HUDEP-2 (cell line): ENCODE measurements at regions not wholly inside any gene's neighbourhood (a gene's known extent, or its start where the extent isn't known, plus 50 kb on each side); places are given as distances from the start of the nearest gene placed in this dataset.
"Not testable (repeated sequence)": the region's sequence is repeated elsewhere in the genome, so short reads cannot be mapped to it uniquely, and the experiment has no call there.

Experiments used
- DNase-seq, 76 experiments: peaks; one replicate each; lab custom pipeline; 2025; ENCODE audit not compliant: unreplicated experiment in 76 of 76; lab: John Stamatoyannopoulos, UW

DNA sequence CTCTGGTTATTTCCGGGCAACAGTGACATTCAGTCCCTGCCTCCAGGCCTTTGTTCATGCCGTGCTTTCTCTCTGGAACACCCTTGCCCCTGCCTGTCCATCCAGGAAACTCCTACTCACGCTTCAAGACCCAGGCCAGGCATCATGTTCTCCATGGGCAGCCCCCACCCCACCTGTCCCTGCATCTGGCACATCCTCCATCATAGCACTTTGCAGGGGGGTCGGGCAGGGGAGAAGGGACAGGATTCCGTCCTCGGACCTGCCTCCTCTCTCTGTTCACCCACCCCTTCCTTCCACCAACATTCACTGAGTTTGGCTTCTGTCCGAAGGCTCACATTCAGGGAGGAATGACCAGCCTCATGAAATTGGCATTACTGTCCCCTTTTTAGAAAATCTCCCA is 206.1 kb downstream of the MATN1 start:
- not testable (repeated sequence) for DNase-seq

- DNase-seq = no peak
These were observed 206.9 kb downstream of the MATN1 start for GRCh38 chr1:30516485-30516858.

DNA sequence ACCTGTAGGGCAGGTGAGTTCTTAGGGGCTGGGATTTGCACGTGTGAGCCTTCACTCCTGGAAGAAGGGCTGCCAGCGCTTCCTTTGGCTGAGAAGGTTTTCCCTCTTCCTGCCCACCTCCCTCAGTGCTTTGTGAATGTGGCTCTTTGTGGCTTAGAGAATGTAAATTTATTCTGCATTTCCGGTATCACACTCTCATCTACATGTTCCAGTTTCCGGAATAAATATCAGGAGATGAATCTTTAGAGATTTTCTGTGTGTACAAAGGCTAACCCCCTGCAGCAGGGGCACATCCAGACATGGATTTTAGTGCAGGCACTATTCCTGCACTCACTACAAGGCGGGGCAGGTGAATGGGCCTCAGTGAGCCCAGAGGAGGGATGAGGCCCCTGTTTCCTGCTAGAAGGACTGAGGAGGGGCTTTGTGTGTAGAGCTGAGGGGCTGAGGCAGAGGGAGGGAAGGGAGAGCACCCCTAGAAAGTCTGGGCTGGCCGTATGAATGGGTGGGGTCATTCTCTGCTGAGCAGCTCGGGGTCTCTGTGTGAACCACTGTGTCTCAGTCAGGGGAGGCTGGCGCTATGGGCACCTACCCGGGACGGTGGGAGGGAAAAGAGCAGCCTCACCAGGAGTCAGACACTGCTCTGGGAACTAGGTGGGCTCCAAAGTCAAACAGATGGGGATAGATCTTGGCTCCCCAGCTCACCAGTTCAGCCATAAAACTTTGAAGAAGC is 207.5 kb downstream of the MATN1 start:
- no peak for DNase-seq

DNA sequence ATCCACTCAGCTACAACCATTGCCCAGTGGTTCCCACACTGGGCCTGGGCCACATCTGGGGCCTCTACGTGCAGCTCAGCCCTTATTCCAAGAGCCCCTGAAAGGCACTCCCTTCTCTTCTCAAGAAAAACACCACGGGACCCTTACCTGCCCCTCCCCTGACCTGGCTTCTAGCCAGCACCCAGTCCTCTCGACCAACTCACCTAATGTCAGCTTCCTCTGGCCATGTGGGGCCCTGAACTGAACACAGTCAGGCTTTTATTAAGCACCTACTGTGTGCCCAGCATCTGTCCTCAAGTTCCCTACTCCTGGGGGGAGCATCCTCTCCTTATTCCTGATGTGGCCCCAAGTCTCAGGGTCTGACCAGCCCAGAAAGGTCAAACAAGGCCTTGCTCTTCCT is 208.4 kb downstream of the MATN1 start:
- DNase-seq = no peak

- DNase-seq = no peak
These were observed 209.2 kb downstream of the MATN1 start for GRCh38 chr1:30514137-30514654.

GRCh38 chr1:30513396-30514136 is 209.8 kb downstream of the MATN1 start:
- DNase-seq = no peak

DNA sequence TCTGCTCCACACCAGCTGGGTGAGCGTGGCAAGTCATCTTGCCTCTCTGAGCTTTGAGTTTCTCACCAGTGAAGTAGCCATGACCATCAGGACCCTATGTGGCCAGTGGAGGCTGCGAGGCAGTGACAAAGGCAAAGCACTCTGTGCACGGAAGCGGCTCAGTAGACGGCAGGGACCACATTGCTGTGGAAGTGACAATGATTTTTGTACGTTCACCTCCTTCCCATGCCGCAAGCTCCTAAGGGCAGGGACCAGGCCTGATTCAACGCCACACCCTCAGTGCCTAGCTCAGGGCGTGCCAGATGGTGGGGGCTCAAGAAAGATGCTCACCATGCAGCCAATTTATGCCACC is 210.5 kb downstream of the MATN1 start:
- DNase-seq = no peak

GRCh38 chr1:30511991-30512913 is 211.1 kb downstream of the MATN1 start:
- DNase-seq = no peak

- DNase-seq = no peak
These were observed 211.8 kb downstream of the MATN1 start for GRCh38 chr1:30511563-30511962.

DNA sequence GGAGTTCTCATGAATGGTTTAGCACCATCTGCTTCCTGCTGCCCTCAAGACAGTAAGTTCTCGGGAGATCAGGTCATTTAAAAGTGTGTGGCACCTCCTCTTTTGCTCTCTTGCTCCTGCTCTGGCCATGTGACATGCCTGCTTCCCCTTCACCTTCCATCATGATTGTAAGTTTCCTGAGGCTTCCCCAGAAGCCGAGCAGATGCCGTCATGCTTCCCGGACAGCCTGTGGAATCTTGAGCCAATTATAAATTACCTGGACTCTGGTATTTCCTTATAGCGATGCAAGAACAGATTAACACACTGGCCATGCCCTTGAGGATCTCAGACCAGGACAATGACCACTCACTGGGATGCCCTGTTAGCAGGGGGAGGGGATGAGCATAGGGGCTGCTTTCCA is 212.3 kb downstream of the MATN1 start:
- no peak for DNase-seq

DNA sequence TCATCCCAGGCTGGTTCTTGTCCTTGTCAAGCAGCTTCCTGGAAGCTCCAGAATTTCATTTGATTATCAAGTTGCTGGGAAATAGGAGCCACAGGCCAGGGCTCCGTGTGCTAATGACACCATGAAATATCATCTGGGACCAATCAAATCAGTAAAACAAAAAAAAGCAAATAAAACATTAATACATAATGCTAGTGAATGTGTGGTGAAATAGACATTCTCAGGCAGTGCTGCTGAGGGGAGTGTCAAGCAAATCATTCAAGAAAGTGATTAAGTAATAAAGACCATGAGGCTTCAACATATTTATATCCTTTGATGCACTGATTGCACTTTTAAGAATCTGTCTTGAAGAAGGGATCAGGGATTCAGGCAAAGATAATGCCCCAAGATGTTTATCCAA is 213.7 kb downstream of the MATN1 start:
- DNase-seq = no peak

DNA sequence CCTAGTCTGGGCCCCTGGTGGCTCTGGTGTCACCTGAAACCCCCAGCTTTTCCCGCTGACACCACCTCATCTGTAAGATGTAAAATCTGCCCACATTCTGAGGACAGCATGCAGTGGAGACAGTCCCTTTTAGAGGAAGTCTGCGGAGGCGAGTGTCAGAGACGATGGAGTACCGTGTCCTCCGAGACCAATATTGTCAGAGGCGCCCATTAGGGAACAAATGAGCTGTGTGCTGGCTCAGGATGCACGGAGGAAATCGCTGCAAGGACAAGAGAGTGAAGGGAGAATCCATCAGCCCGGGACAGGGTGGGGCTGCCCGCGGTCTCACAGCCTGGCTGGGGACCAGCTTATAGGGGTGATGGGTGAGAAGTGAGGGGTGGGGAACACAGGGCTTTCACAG is 214.8 kb downstream of the MATN1 start:
- no peak for DNase-seq

- DNase-seq = no peak
These were observed 215.3 kb downstream of the MATN1 start for GRCh38 chr1:30508175-30508448.

DNA sequence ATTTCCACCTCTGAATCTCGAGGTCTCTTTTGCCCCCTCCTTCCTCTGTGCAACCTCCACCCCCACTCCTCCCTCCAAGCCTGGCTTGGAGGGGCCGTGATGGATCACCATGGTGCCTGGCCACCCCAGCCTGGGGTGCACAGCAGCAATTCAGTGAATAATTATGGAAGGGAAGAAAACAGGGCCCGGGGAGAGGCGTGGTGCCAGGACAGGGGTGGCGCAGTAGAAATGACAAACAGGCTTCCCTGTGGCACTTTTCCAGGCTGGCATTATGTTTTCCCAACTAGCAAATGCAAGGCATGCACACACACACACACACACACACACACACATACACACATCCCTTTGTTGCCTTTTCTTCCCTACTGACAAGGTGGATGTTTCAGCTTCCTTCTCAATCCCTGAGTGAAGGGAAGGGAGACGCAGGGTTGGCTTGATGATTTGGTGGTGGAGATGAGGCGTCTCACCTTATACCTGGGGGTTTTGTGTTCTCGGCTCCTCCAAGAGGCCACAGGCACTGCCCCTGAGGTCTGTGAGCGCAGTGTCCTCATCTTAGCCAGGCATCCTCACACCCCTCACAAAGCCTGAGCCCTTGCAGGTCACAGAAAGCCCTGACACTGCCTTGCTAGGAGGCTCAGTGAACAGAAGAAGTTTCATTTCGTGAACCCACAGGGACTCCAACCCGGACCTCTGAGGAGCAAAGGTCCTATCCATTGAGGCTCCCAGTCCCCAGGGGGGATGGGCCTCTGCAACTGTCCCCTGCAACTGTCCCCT is 215.8 kb downstream of the MATN1 start:
- no peak for DNase-seq

GRCh38 chr1:30507016-30507312 is 216.4 kb downstream of the MATN1 start:
- DNase-seq = no peak

- DNase-seq = no peak
These were observed 216.9 kb downstream of the MATN1 start for GRCh38 chr1:30506291-30507015.

DNA sequence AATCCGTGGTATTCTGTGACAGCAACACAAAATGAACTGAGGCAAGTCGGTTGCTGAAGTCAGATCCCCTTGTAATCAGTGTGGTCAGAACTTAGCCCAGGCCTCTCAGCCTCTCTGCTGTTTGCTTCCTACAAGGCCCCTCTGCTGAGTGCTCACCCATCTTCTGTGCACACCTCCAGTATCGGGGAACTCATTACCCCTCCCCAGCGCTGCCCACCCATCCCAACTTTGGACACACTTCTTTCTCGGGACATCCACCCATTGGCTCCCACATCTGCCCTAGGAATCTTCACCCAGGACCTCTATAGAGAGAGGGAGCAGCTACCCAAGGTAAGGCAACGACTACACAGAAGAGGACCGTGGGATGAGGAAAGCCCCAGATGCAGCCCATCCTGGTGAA is 217.5 kb downstream of the MATN1 start:
- DNase-seq = no peak

GRCh38 chr1:30492451-30492850 is 230.9 kb downstream of the MATN1 start:
- no peak for DNase-seq

- DNase-seq = no peak
These were observed 231.6 kb downstream of the MATN1 start for GRCh38 chr1:30491831-30492230.

GRCh38 chr1:30490554-30491053 is 232.8 kb downstream of the MATN1 start:
- no peak for DNase-seq
